HG02852 (cell line): ENCODE measurements at regions not wholly inside any gene's neighbourhood (a gene's known extent, or its start where the extent isn't known, plus 50 kb on each side); places are given as distances from the start of the nearest gene placed in this dataset.
"Not testable (repeated sequence)": the region's sequence is repeated elsewhere in the genome, so short reads cannot be mapped to it uniquely, and the experiment has no call there.

Experiments
- ATAC-seq: cut with Tn5 transposase; IDR thresholded peaks from one replicate; pipeline ENCODE4 v1.9.1; 2021; ENCODE audit warnings: mild to moderate bottlenecking, moderate library complexity; ENCODE audit not compliant: unreplicated experiment

DNA sequence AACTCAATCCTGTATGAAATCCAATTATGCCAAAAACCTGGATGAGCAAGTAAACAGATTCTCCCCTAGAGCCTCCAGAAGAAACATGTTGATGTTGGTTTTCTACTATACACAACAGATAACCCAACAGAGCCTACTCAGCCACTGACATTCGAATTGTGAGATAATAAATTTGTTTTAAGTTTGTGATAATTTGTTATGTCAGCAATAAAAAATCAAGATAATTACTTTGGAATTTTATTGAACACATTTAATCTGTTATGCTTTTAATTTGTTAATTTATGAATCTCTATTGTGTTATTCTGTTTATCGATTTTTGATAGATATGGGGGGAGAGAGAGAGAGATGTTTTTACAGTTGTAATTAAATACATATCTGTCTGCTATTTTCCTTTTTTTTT lies 1016.1 kb upstream of the PCDH7 start:
- no peak for ATAC-seq

DNA sequence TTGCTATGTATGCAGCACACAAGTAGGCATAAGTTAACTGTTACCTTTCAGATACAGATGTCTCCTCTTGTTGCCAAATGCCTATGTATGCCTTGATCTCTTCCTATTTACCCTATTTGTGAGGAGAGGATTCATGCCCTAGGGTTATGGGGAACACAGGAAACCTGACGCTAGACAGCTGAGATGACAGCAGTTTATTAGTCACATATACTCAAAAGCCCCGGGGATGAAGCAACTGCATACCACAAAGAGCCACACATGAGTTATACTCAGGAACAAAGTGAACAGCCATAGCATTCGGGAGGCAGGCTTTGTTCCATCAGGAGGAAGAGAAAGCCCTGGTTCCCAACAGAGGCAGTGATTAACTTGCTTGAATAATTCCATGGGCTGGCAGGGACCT lies 1011.7 kb upstream of the PCDH7 start:
- no peak for ATAC-seq

DNA sequence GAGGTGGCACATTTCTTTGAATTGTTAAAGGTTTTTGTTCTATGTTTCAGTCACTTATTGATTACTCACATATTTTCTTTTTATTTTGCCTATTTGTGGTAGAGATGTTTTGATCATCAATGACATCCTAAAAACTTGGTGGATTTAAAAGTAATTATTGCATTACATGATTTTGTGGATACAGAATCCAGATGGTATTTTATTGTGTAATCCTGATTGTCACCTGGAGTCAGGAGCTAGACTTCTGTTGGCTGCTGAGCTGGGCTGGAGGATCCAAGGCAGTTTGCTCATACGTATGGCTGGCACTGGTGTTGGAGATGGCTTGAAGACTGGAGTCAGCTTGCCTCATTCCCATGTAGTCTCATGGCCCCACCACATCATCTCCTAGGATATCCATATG lies 1009.6 kb upstream of the PCDH7 start:
- ATAC-seq: no peak

DNA sequence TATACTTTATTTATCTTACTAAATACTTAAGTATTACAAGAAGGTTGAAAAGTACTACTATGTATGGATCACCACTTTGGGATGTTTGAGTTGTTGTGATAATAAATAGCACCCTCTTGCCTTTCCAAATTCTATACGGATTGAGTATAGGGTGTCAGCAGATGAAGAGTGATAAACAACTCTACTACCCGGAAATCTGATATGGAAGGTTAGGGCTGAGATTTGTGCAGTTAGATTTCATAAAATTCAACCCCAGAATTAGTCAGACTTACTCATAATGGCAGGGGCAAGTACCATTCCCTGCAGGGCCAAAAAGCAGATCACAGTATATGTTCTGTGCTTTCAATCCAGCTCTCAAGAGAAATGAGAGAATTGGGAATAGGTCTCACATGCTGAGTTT lies 1008.9 kb upstream of the PCDH7 start:
- ATAC-seq: no peak

DNA sequence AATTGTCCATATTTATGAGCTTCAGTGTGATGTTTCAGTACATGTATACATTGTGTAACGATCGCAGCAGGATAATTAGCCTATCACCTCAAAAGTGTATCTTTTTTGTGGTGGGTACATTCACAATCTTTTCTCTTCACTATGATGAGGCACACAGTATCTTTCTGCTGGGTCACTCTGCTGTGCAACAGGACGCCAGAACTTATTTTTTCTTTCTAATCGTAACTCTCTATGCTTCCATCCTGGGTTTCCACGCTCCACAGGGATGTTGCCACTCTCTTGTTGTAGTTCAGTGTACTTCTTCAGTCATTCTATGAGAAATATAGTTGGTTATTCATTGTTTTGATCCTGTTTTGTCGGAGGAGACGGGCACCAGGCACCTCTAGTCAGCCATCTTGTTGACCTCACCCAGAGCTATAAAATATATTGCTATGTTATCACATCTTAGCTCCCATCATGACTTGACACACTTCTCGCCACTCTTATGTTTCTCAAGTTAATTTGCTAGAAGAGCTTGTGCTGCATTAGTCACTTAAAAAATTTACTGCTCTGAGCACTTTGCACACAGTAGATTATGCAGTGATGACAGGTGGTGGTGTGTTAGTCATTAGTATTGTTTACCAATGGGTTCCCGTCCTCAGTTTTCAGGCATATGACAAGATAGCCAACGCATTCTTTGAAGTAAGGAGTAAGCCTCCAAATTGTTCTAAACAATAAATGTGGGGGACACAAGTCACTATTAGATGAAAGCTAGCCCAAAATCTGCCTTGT lies 1002.7 kb upstream of the PCDH7 start:
- ATAC-seq: no peak

DNA sequence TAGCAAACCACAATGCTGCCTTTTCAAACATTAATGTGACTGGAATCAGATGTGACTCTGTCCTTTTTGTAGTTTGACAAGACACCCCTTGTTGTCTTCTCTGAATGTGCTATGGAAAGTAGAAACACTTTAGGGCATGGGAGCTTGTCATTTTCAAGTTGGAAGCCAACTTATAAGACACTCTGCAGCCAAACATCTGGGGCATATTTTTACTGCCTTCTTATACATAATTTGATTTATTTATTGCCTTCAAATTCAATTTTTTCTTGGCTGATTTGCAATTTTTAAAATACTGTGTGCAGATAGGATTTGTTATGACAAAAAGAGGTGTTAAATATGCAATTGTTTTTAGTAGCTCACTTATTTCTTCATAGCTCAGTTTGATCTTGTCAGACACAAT lies 1002.0 kb upstream of the PCDH7 start:
- no peak for ATAC-seq

DNA sequence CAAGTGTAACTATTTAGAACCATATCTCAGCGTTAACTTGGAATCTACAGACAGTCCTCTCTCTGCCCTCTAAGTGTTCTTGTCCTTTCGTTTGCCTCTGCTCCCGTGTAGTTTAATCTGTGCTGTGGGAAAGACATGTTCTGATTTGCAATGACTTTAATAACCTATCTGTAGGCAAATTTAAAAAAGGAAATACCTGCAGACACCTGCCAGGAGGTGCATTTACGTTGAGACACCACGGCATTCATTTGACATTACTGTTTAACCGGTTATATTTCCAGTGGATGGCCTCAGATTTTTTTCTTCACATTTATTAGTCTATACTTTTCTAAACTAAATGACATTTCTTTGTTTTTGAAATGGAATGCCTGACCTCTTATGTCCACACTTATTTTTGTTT lies 997.9 kb upstream of the PCDH7 start:
- no peak for ATAC-seq

DNA sequence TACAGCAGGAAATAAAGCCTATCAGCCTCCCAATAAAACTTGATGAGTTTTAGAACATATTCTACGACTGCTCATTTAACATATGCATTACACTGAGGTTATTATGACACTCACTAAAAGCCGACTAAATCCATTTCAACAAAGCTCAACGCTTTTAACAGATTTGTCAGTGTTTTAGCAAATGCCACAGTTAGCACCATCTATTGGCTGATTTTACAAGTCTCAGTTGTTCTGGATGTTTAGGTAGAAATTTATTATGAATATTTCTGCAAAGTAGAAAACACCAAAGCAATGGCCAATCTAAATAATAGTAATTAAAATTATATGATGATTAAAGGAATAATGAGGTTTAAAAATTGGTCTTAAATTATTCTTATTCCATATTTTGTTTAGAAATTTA lies 993.2 kb upstream of the PCDH7 start:
- no peak for ATAC-seq

DNA sequence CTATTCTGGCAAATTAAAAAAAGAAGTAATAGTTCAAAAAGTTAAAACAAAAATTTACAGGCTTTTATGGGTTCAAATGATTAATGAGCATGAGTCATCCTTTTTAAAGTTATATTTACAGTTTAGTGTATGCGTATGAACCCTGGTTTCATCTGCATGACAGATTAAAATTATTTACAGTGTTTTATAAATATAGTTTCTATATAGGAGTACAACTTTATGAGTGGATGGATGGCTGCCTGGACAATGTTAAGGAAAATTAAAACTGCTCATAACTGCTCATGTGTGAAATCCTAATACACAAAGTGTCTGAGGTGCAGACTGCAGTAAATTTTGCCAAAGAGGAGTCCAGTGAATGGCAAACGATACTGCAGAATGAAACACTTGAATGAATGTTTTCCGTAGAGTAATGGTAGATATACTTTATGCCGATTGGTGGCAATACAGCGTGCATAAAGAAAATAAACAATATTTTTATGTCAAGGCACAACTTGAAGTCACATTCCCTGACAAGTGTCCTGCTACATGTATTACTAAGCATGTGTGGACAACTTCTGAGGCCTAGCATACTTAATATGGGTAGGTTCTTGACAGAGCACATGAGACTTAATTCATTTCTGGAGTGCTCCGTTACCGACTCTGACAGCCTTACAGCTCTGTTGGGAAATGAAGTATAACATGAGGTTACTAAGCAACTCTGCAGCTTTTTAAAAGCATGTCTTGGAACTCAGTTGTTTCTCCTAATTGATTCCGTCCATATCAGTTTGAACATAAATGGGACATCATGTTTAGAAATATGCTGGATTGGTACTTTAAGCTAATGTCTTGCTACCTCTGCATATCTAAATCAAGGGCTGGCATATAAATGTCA lies 985.6 kb upstream of the PCDH7 start:
- no peak for ATAC-seq

DNA sequence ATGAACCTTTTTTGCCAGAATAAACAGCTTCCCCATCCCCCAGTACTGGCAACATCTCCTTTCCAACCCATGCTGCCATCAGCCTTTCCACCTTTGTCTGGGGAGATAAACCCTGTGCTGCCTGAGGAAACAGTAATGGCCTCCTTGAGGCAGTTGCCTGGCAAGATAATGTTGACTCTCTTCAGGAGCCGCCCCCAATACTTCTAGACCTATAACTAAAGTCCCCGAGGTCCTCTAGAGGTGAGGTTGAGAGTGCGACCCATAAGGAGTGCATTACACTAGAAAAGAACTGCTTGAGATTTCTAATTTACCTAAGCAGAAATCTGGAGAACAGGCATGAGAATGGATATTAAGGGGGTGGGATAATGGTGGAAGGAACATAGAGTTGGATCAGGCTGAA lies 963.2 kb upstream of the PCDH7 start:
- no peak for ATAC-seq

DNA sequence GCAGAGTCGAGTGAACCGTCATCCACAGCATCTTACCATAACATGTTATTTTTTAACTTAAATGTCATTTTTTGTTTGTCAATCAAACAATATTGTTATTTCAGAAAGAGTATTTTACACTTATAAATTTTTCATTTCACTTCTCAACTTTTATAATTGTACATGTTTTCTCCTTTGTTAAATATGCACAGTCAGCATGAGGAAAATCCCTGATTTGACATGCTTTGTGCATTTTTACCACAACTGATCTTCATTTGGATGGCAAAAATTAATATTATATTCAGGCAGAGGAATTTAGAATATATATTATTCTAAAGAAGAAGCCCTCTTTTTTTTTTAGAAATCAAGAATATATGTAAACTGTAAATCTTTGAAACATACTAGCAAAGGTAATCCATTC lies 958.0 kb upstream of the PCDH7 start:
- ATAC-seq: no peak

DNA sequence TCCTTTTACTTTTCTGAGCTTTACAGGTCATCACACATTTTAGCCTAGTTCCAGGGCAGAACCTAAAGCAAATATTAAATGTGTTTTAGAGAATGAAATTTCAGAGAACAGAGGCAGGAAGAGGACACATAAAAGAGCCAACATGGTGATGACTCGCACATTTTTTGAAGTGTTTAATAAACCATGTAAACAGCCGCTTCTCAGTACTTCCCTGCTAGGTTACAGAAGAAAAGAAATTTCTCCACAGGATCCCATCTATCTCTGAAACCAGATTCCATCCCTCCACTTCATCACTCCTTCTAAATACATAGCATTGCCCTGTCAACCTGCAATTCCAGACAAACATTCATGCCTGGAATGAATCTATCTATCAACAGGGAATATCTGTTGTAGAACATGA lies 949.5 kb upstream of the PCDH7 start:
- no peak for ATAC-seq

DNA sequence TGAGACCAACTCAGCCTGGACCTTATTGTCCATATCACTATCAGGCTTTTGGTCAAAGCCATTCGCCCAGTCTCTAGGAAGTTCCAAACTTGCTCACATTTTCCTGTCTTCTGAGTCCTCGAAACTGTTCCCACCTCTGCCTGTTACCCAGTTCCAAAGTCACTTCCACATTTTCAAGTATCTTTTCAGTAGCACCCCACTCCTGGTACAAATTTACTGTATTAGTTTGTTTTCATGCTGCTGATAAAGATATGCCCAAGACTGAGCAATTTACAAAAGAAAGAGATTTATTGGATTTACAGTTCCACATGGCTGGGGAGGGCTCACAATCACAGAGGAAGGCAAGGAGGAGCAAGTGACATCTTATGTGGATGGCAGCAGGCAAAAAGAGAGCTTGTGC lies 932.0 kb upstream of the PCDH7 start:
- ATAC-seq: not testable (repeated sequence)

DNA sequence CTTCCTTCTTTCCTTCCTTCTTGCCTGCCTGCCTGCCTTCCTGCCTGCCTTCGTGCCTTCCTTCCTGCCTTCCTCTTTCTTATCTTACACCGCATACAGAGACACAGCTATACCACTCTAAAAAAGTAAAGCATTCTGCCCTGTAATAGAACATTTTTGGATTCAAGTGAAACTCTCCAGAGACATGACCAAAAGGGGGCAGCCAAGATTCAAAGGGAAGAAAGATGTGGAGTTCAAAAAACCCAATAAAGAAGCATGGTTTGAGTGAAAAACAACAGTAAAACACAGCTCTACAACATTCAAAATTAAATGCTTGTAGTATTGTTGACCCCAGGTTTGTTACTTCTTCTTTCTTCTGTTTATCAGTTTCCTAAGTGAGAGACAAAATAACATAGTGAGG lies 914.9 kb upstream of the PCDH7 start:
- ATAC-seq: no peak

DNA sequence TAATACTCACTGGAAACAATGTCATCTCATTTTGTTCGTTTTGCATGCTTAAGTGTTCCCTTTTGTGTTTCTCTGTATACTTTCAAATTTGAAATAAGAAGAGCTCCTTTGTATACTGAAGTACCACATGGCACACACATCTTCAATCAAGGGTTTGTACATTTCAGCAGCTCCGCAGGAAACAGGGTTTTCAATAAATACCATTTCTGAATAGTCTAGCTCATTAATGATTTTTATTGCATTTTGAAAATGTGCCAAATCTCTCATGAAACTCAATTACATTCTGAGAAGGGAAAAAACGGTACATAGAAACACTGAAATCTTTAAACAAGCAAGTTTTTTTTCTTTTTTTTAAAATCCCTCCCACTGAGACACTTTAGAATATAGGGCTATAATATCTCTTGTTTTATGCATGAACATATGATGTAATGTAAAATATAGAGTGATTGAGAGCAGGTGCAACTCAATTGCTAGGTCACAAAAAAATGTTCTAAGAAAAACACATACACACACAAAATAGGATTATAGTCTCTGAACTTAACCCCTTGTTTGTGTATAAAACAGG lies 914.2 kb upstream of the PCDH7 start:
- ATAC-seq: no peak

DNA sequence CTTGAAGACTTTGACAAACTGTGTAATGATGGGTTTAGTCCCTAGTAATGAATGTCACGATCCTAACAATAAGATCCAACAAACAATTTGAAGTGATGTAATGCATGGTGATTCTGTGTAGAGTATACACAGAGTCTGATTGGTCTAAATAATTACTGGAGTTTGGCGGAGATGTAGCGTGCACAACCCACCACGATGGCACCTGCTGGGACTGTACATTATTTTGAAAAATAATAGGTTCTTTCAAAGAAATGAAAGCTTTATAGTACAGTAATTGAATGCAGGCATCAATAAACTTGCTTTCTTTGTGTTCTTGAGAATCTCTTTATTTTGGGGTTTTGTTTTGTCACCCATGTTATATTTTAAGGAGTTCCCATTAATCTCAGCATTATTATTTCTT lies 902.2 kb upstream of the PCDH7 start:
- ATAC-seq: no peak

DNA sequence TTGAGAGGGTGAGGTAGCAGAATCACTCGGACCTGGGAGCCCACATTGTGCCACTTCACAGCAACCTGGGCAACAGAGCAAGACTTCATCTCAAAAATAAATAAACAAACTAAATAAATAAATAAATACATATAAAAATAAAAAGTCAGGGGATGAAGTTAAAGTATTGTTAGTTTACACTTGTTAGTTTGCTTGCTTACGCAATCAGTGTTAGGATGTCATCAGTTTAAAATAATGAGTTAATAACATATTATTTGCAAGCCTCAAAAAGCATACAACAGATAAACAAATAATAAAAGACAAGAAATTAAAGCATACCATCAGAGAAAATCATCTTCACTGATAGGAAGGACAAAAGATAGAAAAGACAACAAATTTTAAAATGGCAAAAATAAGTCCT lies 891.1 kb upstream of the PCDH7 start:
- no peak for ATAC-seq

DNA sequence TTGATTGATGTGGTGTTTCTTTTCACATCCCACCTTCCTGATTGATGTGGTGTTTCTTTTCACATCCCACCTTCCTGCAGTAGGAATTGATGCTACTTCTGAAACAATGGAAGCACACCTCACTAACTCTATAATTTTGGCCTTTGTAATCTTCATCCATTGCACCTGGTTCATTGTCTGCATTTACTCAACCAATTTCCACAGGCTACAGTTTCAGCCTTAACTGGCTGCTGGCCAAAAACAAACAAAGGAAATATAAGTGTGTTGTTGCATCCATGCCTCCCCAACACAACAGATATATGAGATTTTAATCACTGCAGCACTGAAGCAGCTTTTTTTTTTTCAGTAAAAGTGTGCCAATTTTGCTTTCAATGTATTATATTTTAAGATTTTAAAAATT lies 867.6 kb upstream of the PCDH7 start:
- ATAC-seq: no peak

DNA sequence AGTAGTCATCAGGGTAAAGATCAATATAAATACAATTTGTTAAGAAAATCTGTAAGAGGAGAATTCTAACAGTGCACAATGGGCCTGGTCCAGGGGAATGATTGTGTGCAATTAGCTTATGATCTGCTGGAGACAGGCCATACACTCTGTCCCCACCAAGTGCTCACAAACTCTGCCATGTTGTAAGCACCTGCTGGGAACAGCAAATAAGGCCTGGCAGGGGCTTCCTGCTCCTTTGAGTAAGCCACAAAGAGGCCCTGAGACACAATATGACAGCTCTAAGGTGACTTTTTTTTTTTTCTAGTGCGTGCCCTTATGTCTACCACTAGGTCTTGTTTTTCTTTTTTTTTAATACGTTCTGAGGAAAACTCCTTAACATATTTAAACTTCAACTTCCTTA lies 866.3 kb upstream of the PCDH7 start:
- ATAC-seq: no peak

DNA sequence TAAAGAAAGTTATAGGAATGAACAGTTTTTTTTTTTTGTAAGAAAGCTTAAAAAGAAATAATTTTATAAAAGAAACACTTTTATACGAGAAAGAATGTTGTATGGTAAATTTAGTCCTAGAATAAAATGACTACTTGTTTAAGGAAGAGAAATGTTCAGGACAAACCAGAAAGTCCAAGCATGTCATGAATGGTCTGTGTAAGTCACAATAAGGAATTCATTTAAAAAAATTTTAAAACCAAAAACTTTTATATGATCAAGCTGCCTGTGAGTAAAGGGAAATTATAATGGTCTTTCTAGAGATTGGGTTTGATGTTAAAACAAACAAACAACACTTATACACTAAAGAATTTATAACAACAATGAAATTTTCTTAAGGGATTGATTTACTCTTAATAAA lies 858.9 kb upstream of the PCDH7 start:
- ATAC-seq: no peak

DNA sequence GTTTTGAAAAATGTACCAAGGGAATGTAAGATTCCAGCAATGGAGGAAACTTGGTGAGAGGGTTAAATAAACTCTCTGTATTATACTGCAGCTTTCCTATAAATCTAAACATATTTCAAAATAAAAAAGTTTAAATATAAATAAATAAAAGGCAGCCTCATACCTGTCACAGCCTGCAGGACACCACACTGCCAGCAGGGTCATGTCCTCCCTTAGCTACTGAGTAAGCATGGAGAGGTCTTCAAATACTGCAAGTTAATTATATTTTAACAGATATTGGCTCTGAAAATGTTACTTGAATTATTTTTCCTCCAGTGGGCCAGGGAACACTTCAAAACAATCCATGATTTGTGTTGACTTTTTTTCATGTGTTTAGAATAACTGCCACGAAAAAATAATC lies 852.8 kb upstream of the PCDH7 start:
- ATAC-seq: no peak

DNA sequence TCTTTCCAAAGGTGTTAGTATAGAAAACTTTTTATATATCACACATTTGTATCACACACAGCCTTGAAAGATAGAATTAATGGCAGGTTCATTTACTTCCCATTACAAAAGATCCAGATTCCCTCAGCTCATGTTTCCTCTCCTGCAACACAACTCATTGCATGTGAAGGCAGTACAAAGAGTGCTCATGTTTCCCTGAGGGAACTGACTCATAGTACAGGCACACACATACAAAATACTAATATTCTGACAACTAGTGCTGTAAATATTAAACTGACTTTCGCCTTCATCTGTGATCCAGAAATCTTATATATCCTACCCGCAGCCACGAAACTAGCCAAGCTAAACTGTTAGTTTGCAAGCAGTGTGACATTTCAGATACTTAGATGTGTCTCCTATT lies 819.8 kb upstream of the PCDH7 start:
- ATAC-seq: no peak
